Aorta (tissue), 5 donors: ENCODE measurements at regions not wholly inside any gene's neighbourhood (a gene's known extent, or its start where the extent isn't known, plus 50 kb on each side); places are given as distances from the start of the nearest gene placed in this dataset.

ENCODE experiments used
- ATAC-seq: fragments of 200-7000 bp; cut with Tn5 transposase; one replicate; pipeline ENCODE4 v1.9.1; 2022; ENCODE audit warnings: moderate library complexity; ENCODE audit not compliant: low FRiP score
- DNase-seq, 2 donors: peaks; one replicate each; pipeline ENCODE4 v3.0.0-alpha.2; 2020
- H3K27ac ChIP-seq, 2 donors: one replicate each; pipeline ENCODE4 v1.5.1; 2013; ENCODE audit warnings: low read length in 2 of 2, mild to moderate bottlenecking in 2 of 2, moderate library complexity in 2 of 2, control low read depth in 1 of 2, inconsistent platforms in 1 of 2, low read depth in 1 of 2
- H3K27me3 ChIP-seq, 2 donors: one replicate each; pipeline ENCODE4 v1.6.1; 2013; ENCODE audit warnings: control low read depth in 1 of 2, low read length in 1 of 2, mild to moderate bottlenecking in 1 of 2, moderate library complexity in 1 of 2; ENCODE audit not compliant: insufficient read depth in 2 of 2, control insufficient read depth in 1 of 2
- H3K36me3 ChIP-seq, 2 donors: one replicate each; pipeline ENCODE4 v1.6.1; 2013; ENCODE audit warnings: control low read depth in 1 of 2, low read length in 1 of 2, mild to moderate bottlenecking in 1 of 2; ENCODE audit not compliant: insufficient read depth in 2 of 2, control insufficient read depth in 1 of 2
- H3K4me1 ChIP-seq, 2 donors: one replicate each; pipeline ENCODE4 v1.6.1; 2013; ENCODE audit warnings: low read length in 2 of 2, control low read depth in 1 of 2, mild to moderate bottlenecking in 1 of 2, moderate library complexity in 1 of 2; ENCODE audit not compliant: insufficient read depth in 2 of 2, control insufficient read depth in 1 of 2
- H3K4me3 ChIP-seq, 2 donors: one replicate each; pipeline ENCODE4 v1.5.1; 2013; ENCODE audit warnings: low read length in 2 of 2, control low read depth in 1 of 2, mild to moderate bottlenecking in 1 of 2
- H3K9me3 ChIP-seq: one replicate; pipeline ENCODE4 v1.6.1; 2013; ENCODE audit warnings: mild to moderate bottlenecking, low read length; ENCODE audit not compliant: control insufficient read depth
- WGBS, 2 donors: extraction: QIAGEN DNeasy Blood & Tissue Kit; methylation state at CpG; one replicate each; pipeline ENCODE4 v1.1.7; 2013; 5-methylcytosine and 5-hydroxymethylcytosine counted together
- intact Hi-C, 2 donors: fragments of 100-400 bp; cut with DNase I; formaldehyde crosslinking; loops; one replicate each; pipeline versions ENCODE4 v1.14.2 to v1.15.0; 2022
- donor health status: healthy with polysubstance abuse.
- donor health status: Bipolar disorder and iron deficiency.
- donor health status: DM: no; HTN: no; CAD: no.
- donor health status: DM: no; HTN: no; CAD: no.
- donor health status: DM: yes; HTN: yes; CAD: no.

DNA sequence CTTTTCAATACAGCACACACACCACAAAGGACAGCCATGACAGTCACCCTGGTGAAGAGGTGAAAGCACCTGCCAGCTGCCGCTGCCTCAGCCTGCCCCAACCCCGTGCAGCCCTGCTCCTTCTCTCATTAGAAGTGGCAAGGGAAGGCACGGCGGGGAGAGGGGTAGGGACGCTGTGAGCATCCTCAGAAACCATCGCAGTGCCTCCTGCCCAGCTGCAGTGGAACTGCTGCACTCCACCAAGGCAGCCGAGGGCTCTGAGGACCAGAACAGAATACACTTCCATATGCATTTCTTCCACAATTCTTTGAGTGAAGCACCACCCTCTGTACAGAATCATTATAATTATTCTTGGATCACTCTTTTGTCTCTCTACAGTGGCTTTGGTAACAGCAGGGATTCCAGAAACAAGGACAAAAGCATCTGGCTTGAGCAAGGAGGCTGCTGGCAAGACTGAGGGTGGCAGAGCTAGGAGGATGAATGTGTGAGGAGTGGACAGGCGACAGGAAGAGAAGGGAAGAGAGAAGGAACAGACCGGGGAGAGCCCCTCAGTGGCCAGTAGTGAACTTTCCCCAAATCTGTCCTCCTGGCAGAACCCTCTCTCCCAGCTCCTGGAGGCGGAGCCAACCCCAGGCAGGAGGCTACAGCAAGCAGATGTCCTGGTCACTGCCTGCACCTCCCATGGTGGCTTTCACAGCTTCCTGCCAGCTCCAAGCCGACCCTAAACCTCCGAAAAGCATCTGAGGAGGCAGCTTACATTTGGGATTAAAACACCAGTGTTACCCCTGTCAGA, 73.2 kb downstream of the MTNR1A start:
- H3K27me3 ChIP-seq = no peaks in the 10 kb centered on the region
- DNase-seq (no peak), ATAC-seq (no peak)
- H3K4me3 ChIP-seq = no peak overlapping the region
- no peaks in the 10 kb centered on the region for H3K4me1 ChIP-seq
- H3K9me3 ChIP-seq = no peaks in the 10 kb centered on the region
- H3K27ac ChIP-seq = no peak overlapping the region
- no peaks in the 10 kb centered on the region for H3K36me3 ChIP-seq
- 84 to 89% methylated on average over 12 of the region's 12 CpGs for WGBS, 2 donors
- intact Hi-C loops = no loop called here

DNA sequence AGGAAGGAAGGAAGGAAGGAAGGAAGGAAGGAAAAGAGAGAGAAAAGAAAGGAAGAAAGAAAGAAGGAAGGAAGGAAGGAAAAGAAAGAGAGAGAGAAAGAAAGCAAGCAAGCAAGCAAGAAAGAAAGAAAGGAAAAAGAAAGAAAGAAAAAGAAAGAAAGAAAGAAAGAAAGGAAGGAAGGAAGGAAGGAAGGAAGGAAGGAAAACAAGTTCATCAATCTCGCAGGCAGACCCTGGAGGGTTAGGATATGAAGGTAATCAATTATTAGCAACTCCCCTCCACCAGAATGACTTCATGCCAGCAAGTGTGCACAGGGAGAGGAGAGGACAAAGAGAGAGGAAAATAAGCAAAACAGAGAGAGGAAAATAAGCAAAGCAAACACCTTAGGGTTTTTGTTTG, 80.2 kb downstream of the MTNR1A start:
- 83 to 88% methylated on average over 1 of the region's 1 CpG for WGBS, 2 donors
- DNase-seq (no peak), ATAC-seq (no peak)
- no peak overlapping the region for H3K4me3 ChIP-seq
- H3K4me1 ChIP-seq = peaks cover 0 to 2% of the 10 kb centered on the region in 2 donors
- no peaks in the 10 kb centered on the region for H3K36me3 ChIP-seq
- H3K9me3 ChIP-seq = no peaks in the 10 kb centered on the region
- no peak overlapping the region for H3K27ac ChIP-seq
- intact Hi-C loops = no loop called here
- H3K27me3 ChIP-seq = no peaks in the 10 kb centered on the region

DNA sequence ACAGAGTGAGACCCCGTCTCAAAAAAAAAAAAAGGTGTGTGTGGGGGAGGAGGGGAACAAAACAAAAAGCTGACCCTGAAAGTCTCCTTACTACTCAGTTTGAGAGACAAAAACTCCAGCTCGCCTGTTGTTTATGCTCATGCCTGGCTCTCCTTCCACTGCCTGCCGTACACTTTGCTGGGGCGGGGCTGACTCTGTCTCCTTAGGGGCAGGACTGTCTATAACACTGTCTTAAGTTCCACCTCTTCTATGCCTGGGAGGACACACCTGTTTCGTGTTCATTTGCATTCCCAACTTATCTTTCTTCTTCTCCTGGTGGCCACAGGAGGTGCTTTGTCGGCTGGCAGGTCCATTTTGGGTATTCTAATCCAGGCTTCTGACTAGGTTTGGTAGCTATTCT, 81.4 kb downstream of the MTNR1A start:
- intact Hi-C loops = loop anchor here (2.0 to 5.0 kb wide), 2 partner anchors 113 kb away; no protein-coding TSS in a partner anchor
- Histone ChIP-seq H3K9me3 (no peaks in the 10 kb centered on the region), H3K4me3 (no peak overlapping the region), H3K4me1 (peaks cover 0 to 2% of the 10 kb centered on the region in 2 donors), H3K27me3 (no peaks in the 10 kb centered on the region), H3K27ac (no peak overlapping the region), H3K36me3 (no peaks in the 10 kb centered on the region)
- no peak for ATAC-seq
- DNase-seq = no peak
- 43 to 67% methylated on average over 6 of the region's 6 CpGs for WGBS, 2 donors

DNA sequence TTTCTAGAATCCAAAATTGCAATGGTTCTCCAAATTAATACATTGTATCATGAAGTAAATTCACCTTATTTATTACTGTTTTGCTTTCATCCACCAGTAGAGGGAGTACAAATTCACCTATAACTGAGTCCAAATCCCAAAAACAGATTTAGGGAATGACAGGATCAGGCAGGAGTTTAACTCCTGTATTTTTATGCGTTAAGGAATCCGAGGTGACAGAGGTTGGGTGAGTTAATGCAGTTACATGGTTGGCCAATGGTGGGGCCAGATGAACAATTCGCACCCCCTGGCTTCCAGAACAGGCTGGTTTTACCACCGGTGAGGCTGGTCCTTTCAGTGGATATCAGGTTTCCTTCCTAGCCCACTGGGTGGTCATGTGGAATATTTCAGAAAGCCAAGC, 82.4 kb downstream of the MTNR1A start:
- intact Hi-C loops = loop anchor here (2.0 to 5.0 kb wide), 2 partner anchors 114 kb away; no protein-coding TSS in a partner anchor
- no peak overlapping the region for H3K4me3 ChIP-seq
- ATAC-seq (no peak), DNase-seq (no peak)
- H3K4me1 ChIP-seq = peaks cover 0 to 2% of the 10 kb centered on the region in 2 donors
- 1 to 6% methylated on average over 4 of the region's 4 CpGs for WGBS, 2 donors
- no peaks in the 10 kb centered on the region for H3K27me3 ChIP-seq
- no peak overlapping the region for H3K27ac ChIP-seq
- no peaks in the 10 kb centered on the region for H3K9me3 ChIP-seq
- no peaks in the 10 kb centered on the region for H3K36me3 ChIP-seq

DNA sequence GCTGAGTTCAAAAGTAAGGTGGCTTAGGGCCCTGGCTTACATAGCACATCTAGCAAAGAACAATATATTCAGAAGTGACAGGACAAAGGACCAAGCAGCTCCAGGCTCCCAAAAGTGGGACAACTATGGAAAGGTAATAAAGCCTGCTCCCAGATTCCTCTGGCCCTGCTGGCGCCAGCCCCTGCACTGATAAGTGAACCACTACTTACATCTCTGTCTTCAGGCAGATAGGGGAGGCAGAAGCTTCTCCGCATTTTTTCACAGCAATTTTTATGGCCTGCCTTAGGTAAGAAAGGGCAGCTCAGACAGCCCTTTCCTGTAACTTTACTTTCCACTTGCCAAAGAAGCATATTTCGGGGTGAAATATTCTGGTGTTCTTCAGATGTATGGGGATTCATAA, 83.9 kb downstream of the MTNR1A start:
- no peaks in the 10 kb centered on the region for H3K27me3 ChIP-seq
- H3K4me1 ChIP-seq = peaks cover 0 to 2% of the 10 kb centered on the region in 2 donors
- no peak overlapping the region for H3K27ac ChIP-seq
- WGBS, 2 donors = 87 to 90% methylated on average over 3 of the region's 3 CpGs
- intact Hi-C loops = loop anchor here in 1 of 2 donors (5.0 kb wide), 1 partner anchor 116 kb away; no protein-coding TSS in a partner anchor
- DNase-seq = no peak
- no peak for ATAC-seq
- no peaks in the 10 kb centered on the region for H3K36me3 ChIP-seq
- no peak overlapping the region for H3K4me3 ChIP-seq
- no peaks in the 10 kb centered on the region for H3K9me3 ChIP-seq

DNA sequence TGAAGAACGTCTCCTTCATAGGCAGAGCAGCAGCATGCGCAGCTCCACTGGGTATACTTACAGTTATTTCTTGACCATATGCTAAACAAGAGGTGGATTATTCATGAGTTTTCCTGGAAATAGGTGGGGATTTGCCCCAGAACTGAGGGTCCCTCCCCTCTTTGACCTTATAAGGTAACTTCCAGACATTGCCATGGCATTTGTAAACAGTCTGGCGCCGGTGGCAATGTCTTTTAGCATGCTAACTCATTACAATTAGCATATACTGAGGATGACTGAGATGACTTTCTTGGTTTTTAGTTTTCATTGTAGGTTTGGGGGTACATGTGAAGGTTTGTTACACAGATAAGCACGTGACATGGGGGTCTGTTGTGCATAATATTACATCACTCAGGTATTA, 97.3 kb downstream of the MTNR1A start:
- H3K9me3 ChIP-seq = peaks cover under 1% of the 10 kb centered on the region
- no peaks in the 10 kb centered on the region for H3K27me3 ChIP-seq
- DNase-seq (no peak), ATAC-seq (no peak)
- H3K27ac ChIP-seq = no peak overlapping the region
- no peak overlapping the region for H3K4me3 ChIP-seq
- H3K4me1 ChIP-seq = no peaks in the 10 kb centered on the region
- intact Hi-C loops = no loop called here
- no peaks in the 10 kb centered on the region for H3K36me3 ChIP-seq
- WGBS, 2 donors = 79 to 82% methylated on average over 5 of the region's 5 CpGs

DNA sequence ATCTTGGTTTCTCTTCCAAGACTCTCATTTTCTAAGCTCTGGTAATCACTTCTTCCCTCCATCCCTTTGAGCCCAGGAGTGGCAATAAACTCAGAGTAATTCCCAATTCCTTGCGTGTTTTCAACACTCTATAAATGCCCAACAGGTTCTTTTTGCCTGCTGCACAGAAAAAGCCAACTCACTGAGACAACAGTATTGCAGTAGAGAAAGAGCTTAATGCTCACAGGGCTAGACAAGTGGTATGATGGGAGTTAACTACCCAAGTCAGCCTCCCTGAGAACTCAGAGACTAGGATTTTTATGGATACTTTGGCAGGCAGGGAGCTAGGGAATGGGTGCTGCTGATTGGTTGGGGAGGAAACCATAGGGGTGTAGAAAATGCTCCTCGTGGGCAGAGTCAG, 103.4 kb downstream of the MTNR1A start:
- Histone ChIP-seq H3K4me1 (no peaks in the 10 kb centered on the region), H3K36me3 (no peaks in the 10 kb centered on the region), H3K27ac (no peak overlapping the region), H3K4me3 (no peak overlapping the region), H3K27me3 (no peaks in the 10 kb centered on the region), H3K9me3 (peaks cover 16% of the 10 kb centered on the region)
- no peak for ATAC-seq
- no peak for DNase-seq
- intact Hi-C loops = no loop called here
- 72 to 75% methylated on average over 2 of the region's 2 CpGs for WGBS, 2 donors

DNA sequence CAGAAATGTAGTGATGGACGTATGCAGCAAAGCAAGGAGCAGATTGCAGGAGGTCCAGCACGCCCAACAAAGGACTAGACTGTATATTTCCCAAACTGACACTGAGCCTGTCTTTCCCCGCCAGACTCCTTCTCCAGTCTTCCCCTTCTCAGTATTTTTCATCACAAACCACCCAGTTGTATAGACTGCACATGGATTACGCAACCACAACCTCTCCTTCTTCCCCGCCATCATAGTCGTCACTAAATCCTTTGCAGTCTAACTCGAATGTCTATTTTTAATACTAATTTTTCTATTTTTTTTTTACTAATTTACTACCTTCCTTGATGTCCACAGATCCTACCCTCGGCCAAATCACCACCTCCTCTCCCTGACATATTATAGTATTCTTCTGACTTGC, 105.4 kb downstream of the MTNR1A start:
- intact Hi-C loops = no loop called here
- H3K4me1 ChIP-seq = no peaks in the 10 kb centered on the region
- no peak overlapping the region for H3K27ac ChIP-seq
- DNase-seq (no peak), ATAC-seq (no peak)
- no peaks in the 10 kb centered on the region for H3K27me3 ChIP-seq
- H3K9me3 ChIP-seq = peaks cover 16% of the 10 kb centered on the region
- H3K36me3 ChIP-seq = no peaks in the 10 kb centered on the region
- H3K4me3 ChIP-seq = no peak overlapping the region
- WGBS, 2 donors = 83 to 84% methylated on average over 8 of the region's 8 CpGs

DNA sequence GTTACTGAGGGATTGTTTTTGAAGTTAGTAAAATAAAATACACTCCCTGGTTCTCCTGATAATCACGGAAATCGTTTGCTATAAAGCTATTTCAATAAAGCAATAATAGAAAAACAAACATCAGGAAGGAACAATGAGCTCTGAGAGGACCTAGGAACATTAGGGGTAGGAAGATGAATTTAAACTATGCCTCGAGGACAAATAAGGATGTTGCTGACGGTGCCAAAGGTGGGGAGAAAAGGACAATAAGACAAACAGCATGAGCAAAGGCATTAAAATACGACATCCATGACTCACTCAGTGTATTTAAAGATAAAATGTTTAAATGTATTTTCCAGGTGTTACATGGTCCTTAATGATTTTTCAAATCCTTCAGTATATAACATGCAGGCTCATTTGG, 110.3 kb downstream of the MTNR1A start:
- Histone ChIP-seq H3K27ac (no peak overlapping the region), H3K9me3 (peaks cover 2% of the 10 kb centered on the region), H3K4me3 (no peak overlapping the region), H3K27me3 (no peaks in the 10 kb centered on the region), H3K36me3 (no peaks in the 10 kb centered on the region), H3K4me1 (no peaks in the 10 kb centered on the region)
- 68 to 71% methylated on average over 5 of the region's 5 CpGs for WGBS, 2 donors
- intact Hi-C loops = no loop called here
- DNase-seq (no peak), ATAC-seq (no peak)
